Right ventricle myocardium inferior (tissue), 1 donor: ENCODE measurements at regions not wholly inside any gene's neighbourhood (a gene's known extent, or its start where the extent isn't known, plus 50 kb on each side); places are given as distances from the start of the nearest gene placed in this dataset.
"Not testable (repeated sequence)": the region's sequence is repeated elsewhere in the genome, so short reads cannot be mapped to it uniquely, and the experiment has no call there.

ENCODE experiments used
- ATAC-seq: fragments of 200-7000 bp; cut with Tn5 transposase; one replicate; pipeline ENCODE4 v1.9.1; 2020; ENCODE audit warnings: mild to moderate bottlenecking, moderate library complexity
- DNase-seq: peaks from one replicate; pipeline ENCODE4 v3.0.0; 2021; ENCODE audit errors: missing footprints
- intact Hi-C: fragments of 100-400 bp; cut with DNase I; formaldehyde crosslinking; loops from one replicate; pipeline ENCODE4 v1.11.0; 2022
- donor health status: DM: no; HTN: yes; CAD: no; lungs with severe emphysema.

DNA sequence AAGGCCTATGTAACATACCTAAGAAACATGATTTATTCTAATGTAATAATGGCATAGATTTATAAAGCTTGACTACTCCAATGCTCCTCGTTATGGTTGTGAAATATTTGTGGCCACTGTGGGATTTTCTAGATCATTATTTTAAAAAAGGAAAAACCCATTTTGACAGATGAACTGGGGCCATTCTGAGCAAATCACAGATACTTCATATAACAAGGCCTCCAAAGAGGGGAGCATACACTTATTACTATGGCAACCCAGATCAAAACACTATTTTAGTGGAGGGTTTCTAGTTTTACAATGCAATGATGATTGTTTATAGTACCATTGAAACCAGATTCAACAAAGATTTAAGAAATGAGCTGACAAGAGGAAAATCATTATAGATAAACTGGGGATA is 346.6 kb downstream of the ZNF326 start:
- intact Hi-C loops, result no loop called here
- ATAC-seq (no peak), DNase-seq (no peak)

DNA sequence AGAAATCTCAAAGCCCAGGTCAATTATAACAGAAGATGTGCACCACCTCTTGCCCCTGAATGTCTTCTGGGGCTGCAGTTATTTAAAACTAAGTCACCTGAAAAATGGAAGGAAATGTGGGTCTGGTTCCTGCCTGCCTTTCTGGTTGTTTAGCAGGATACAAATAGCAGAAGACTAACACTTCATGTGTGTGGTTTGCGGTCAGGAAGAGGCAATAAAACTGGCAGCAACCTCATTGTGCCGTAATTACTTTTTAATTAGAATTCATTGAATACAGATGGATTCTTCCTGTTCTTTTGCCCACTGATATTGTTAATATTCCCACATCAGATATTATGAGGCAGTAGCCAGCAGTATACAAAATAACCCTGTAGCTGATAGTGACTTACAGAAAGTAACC is 345.7 kb downstream of the ZNF326 start:
- intact Hi-C loops, result no loop called here
- DNase-seq, result no peak
- no peak for ATAC-seq

DNA sequence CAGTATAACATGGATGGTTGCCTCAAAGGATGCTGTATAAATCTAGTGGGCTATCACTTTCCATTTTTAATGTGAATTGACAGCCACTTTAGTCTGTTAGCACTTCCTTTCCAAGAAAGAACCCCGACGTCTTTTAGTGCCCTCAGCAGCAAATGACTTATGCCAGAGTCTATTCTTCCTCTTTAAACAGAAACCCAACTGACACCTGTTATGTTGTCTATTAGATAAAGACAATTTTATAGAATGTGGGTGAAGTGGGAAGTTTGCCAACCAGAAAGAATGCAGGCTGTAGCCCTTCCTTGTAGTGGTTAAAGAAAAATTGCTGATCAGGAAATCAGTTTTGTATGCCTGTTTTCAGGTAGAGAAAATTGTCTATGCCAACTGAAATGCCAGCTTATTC is 344.9 kb downstream of the ZNF326 start:
- intact Hi-C loops, result no loop called here
- DNase-seq, result no peak
- no peak for ATAC-seq

DNA sequence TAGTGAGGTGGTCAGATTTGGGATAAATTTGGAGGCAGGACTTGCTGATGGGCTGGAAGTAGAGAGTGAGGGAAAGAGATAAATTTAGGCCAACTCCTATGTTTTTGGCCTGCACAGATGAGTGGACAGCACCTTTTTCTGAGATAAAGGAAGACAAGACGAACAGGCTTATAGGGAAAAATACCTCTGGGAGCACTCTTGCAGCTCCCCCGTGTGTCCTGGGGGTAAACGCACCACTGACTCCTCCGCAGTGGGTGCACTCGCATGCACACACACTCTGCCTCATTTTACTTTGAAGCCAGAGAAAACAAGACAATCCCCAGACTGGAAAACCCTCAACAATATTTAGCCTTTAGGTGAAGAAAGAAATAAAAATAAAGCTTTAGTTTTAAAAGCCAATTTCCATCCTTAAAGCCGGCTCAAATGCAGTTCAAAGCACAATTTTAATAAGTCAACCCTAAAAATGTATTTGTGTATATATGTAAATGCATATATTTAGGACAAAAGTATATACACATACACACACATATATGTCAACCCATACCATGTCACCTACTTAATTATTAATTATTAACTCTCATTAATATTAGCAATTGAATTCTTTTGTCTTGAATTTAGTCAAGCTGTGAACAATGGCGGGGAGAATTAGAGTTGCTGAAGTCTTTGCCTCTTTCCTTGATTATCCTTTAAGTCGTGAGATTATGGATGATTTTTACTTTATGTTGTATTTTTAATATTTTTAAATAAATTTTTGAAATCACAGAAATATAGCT is 341.8 kb downstream of the ZNF326 start:
- DNase-seq (no peak), ATAC-seq (no peak)
- intact Hi-C loops, result no loop called here

DNA sequence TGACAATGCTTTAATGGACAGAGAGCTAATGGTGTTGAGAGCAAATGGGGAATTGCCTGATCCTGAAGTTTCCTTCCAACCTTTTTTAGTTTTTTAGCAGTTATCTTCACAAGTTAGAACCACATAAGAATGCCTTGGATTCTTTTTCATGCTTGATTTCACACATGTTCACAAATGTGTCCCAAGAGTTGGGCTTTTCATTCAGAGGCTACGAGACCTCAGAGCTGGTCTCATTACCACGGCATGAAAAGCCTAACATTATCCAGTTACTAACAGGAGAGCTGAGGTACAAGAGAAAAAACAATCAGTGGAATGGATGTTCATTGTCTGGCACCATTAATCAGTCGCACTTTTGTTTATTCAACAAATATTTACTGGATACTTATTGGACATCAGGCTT is 340.6 kb downstream of the ZNF326 start:
- ATAC-seq, result no peak
- no peak for DNase-seq
- intact Hi-C loops, result no loop called here

DNA sequence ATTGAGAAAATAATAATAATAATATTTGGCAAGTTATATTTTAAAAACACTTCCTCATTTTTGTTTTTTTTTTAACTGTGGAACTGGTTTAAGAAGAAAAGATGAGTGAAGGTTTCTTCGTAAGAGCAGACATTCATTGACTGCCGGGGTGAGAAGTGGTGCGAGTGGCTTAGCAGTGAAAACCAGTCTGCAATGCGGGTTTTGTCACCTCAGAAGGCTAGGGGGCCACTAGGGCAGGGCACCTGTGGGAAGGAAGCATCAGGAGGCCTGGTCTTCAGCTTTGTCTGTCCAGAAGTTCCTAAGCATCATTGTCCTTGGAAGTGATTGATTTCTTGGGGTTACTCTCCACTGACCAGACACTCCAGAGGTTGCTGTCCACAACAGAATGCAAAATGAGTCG is 339.2 kb downstream of the ZNF326 start:
- intact Hi-C loops, result no loop called here
- DNase-seq, result no peak
- ATAC-seq, result no peak

DNA sequence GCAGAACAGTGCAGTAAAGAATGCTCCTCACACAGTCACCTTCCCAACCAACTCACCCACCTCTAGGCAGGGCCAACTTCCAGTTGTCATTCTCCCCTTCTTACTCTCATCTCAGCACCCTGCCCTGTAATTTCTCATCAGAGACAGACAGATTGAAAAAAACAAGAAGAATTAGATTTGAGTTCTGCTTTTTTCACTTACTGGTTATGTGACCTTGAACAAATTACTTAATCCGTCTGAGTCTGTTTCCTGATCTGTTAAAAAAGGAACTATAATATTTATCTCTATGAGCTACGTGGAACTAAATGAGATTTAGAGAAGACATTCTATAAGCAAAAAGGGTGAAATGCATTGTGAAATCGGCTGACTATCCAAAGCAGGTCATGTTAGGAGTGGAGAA is 330.3 kb downstream of the ZNF326 start:
- ATAC-seq (no peak), DNase-seq (no peak)
- intact Hi-C loops, result no loop called here

DNA sequence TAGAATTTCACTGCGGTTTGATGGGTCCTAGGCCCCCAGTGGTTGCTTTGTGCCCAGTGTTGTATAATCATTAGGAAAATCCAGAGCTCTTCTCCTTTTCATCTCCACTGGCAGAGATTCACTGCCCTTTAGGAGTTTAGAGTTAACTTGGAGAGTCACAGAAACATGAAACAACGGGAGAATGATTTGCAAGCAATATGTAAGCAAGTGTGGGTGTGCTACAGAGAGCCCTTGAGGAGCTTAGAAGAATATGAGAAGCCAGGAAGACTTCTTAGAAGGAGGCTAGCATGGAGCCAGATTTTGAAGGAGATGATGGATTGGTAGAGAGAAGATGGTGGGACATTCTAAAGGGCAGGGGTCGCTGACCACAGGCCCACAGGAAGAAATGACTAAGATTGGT is 327.3 kb downstream of the ZNF326 start:
- ATAC-seq, result no peak
- intact Hi-C loops, result no loop called here
- no peak for DNase-seq

DNA sequence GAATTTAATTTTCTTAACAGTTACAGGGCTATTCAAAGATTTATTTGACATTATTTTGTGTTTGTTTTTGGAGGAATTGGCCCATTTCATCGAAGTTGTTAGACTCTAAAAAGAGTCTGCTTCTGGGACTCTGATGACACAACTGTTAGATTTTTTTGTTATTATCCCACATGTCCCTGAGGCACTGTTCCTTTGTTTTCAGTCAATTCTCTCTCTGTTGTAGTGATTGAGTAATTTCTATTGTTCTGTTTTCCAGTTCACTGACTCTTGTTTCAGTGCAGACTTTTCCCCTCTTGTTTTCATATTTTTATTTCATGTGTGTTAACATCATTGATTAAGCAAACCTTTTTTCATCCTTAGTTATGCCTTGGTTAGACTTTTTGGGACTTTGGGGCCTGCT is 325.0 kb downstream of the ZNF326 start:
- no peak for ATAC-seq
- no peak for DNase-seq
- intact Hi-C loops, result no loop called here

DNA sequence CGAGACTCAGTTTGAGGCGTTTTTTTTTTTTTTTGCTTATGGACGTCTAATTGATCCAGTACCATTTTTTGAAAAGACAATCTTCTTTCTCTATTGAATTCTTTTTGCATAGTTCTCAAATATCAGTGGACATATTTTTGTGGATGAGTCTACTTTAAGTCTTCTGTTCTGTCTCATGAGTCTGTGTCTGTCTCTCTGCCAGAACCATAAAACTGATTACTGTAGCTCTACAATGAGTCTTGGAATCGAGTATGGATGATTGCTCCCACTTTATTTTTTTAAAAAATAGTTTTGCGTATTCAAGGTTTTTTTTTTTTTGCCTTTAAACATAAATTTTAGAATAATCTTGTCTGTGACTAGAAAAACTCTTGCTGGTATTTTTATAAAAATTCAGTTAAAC is 323.5 kb downstream of the ZNF326 start:
- DNase-seq (no peak), ATAC-seq (no peak)
- intact Hi-C loops, result no loop called here

DNA sequence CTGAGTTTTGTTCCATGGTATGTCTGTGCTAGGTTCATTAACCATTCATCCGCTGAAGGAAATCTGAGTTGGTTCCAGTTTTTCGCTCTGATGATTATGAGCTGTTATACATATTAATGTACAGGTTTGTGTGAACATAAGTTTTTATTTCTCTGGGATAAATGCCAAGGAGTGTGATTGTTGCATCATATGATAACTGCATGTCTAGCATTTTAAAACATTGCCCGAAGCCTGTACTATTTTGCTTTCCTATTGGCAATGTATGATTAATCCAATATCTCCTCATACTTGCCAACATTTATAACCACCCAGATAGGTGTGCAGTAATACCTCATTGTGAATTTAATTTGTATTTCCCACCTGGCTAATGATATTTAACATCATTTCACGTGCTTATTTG is 322.7 kb downstream of the ZNF326 start:
- intact Hi-C loops, result no loop called here
- ATAC-seq, result no peak
- DNase-seq, result no peak

DNA sequence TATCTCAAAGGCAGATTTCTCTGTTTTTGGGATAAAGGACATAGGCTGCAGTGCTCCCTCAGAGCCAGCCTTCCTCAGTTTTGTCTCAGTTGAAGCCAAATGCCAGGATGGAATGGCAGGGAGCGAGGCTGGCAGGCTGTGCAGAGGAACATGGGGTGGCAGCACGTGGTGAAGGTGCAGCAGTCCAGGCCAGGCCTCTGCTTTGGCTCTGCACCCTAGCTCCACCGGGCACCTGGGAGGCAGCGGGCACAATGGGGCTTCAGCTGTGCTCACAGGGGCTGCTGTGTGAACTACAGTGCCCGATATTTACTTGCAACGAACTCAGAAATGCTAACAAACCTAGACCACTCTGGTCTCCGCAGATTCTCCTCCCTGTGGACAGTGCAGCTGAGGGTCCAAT is 319.6 kb downstream of the ZNF326 start:
- intact Hi-C loops, result no loop called here
- DNase-seq (no peak), ATAC-seq (no peak)

DNA sequence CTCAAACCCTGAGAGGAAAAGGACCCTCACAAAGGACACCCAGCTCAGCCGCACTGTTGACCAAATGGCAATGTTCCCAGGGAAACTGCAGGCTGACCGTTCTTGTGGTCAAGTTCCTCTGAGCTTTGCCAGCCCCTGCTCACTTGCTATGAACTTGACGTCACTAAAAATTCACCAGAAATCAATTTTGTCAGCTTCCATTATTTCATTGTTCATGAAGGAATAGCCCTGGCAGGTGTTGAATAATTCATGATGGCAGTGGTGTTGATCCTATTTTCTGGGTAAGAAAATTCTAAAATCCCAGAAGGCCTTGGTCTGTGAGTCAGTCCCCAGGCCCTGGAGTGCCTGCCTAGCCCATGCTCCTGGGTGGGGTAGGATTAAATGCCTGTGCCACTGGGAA is 318.9 kb downstream of the ZNF326 start:
- intact Hi-C loops, result no loop called here
- no peak for ATAC-seq
- no peak for DNase-seq

DNA sequence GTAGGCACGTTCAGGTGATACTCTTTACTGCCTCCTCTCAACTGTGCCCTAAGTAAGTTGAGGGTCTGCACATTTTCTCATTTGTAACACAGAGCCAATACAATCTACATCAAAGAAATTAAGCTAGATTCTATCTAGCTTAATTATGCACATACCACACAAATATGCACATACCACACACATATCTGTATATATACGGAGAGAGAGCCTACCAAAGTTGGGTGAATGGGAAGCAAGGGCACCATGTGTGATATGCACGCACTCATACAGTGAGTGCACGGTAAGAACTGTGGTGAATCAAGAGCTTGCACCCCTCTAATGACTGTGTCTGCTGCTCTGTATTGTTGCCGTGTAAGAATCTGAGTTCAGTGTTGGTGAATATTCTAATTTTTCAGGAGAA is 314.9 kb downstream of the ZNF326 start:
- ATAC-seq (no peak), DNase-seq (no peak)
- intact Hi-C loops, result no loop called here

DNA sequence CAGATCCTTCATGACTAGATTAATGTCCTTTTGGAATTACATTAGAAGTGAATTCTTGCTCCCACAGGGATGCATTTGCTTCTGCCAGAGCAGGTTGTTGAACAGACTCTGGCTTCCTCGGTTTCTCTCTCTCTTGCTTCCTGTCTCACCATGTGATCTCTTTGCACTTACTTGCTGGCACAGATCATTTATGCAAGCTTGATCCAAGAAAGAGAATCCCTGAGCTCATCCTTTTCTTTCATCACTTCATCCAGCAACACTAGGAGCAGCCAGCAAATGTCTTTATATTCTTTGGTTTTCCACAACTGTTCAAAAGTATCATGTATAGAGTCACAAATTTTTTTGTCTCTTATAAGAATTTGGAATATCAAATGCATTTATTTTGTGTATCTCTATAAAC is 313.5 kb downstream of the ZNF326 start:
- ATAC-seq (no peak), DNase-seq (no peak)
- intact Hi-C loops, result no loop called here

DNA sequence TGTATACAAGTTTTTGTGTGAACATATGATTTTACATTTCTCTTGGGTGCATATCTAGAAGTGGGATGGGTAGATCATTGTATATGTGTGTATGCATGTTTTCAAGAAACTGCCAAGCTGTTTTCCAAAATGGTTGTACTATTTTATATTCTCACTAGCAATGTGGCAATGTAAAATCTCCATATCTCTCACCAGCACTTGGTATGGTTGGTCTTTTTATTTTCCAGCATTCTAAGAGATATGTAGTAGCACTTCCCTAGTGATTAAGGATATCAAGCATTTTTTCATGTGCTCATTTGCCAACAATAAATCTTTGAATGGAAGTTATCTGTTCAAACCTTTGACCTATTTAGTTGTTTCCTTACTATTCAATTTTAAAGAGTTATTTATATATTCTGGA is 310.7 kb downstream of the ZNF326 start:
- no peak for ATAC-seq
- intact Hi-C loops, result no loop called here

DNA sequence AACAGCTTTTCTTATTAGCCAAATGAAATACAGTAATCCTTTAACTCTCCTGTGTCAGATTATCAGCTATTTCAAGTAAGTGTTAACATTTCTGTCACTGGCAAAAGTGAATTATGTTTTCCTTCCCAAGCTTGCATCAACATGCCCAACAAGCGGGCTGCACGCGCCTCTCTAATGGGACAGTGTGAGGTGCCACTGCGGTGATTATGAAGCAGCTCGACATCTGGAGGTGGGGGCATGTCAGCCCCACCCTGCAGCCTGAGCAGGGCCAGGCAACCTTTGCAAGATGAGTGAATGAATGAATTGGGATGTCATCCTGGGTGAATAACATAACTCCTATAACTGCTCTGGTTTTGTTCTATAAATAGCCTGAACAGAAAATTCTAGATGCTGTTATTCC is 301.4 kb downstream of the ZNF326 start:
- DNase-seq (no peak), ATAC-seq (no peak)
- intact Hi-C loops, result no loop called here

More for the DNA sequence above, 310.7 kb downstream of the ZNF326 start:
- no peak for DNase-seq

DNA sequence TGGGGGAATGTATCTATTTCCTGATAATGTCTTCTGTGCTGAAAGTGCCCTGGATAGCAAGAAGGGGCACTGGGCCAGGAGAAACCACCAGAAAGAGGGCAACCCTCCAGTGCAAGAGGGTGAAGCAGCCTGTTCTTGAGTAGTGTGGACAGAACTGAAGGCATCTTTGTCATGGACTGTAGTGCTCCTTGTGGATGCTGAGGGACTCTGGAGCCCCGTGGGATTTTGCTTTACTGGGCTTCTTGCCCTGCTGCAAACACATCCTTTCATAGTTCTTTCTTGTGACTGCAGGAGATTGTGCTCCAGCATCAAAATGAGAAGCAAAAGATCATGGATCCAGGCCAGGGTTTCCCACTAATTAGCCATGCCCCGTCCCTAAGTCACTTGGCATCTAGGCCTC is 300.6 kb downstream of the ZNF326 start:
- DNase-seq, result no peak
- intact Hi-C loops, result no loop called here
- no peak for ATAC-seq

DNA sequence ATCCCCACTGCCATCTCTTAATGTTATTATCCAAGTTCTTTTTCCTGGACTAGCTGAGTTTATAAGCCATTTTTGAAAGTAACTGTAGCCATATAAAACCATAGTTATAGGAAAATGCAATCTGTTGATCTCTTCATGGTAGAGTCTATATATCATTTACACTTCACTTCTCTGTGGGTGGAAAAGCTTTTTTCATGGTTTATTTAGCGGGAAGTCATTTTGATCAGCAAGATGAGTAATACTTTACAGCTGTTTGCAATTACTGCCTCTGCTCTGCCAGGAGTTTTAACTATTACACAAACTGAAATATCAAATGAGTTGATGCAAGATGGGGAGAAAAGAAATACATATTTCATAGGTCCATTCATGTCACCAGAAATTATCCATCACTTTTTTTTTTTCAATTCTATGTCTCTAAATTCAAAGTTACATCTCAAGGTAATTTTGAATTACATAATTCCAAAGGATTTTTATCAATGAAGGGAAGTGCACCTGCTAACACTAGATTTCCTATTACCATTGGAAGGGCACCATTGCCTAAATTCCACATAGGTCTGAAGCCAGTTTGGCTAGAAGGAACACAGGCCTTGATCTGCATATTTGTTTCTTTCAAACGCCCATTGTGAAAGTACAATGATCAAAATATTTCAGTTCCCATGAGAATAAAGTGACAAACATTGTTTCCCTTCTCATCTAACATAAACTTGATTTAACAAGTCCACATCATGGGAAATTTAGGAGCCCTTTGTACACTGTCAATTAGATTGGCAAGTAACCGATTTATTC is 296.7 kb downstream of the ZNF326 start:
- no peak for ATAC-seq

DNA sequence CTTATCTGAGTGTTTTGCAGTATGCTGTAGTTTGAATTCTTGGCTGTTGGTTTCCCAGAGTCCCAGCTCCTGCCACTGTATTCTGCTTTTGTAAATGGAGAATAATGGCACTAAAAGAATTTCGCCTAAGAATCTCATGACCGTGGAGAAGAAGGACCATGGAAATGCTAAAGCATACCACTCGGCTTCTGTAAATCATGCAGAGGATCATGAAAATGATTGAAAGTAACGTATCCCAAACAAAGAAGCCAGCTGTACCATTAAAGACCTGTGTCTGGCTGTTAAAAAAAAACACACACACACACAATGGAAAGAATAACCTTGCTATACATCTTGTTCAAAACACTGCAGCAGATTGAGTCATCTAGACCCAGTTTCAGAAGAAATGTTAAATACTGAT is 287.9 kb downstream of the ZNF326 start:
- intact Hi-C loops, result no loop called here
- no peak for DNase-seq
- ATAC-seq, result no peak

More for the DNA sequence above, 296.7 kb downstream of the ZNF326 start:
- no peak for DNase-seq
- intact Hi-C loops, result no loop called here

DNA sequence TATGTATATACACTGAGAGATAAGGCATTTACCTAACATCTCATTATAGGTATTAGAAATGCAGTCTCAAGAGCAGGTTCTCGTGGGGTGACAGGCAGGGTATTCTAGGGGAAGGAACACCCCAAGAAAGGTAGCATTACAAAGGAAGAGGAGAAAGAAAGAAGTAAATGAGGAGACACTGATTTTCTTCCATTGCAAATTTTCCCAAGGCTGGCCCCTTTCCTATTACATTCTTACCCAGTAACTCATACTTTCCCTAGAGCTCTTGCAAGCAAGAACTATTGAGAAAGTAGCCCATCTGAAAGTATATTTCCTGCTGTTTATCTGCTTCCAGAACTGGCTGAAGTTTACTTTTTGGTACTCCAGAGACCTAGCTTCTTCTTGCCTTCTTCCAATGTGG is 287.0 kb downstream of the ZNF326 start:
- intact Hi-C loops, ATAC-seq, DNase-seq: not testable (repeated sequence)
